ENCODE measurements at regions not wholly inside any gene's neighbourhood (a gene's known extent, or its start where the extent isn't known, plus 50 kb on each side); places are given as distances from the start of the nearest gene placed in this dataset.
"Not testable (repeated sequence)": the region's sequence is repeated elsewhere in the genome, so short reads cannot be mapped to it uniquely, and the experiment has no call there.

DNA sequence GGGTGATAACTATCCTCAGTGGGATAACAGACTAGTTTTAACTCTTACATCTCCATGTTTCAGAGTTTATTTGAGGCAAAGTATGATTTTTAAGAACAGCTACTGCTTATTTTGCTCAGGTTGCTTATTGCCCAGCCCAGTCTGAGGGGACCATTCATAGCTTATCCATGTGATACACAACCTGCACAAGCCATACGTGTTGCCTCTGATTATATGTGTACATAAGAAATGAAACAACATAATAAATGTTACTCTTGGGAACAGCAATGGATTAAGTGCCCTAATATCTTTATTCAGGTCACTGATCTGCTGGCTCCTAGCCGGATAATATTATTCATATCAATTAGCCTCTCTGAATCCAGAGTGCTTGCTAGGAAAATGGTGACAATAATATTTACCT, 236.2 kb downstream of the CGGBP1 start:
- no peaks in the 10 kb centered on the region for H3K36me3 ChIP-seq
- no peaks in the 10 kb centered on the region for H3K4me1 ChIP-seq (ENCODE audit: control insufficient read depth in 1 of 2, insufficient read depth in 1 of 2, low read depth in 1 of 2, low read length in 1 of 2)
- no peaks in the 10 kb centered on the region for H3K27me3 ChIP-seq
- H3K4me3 ChIP-seq (ENCODE audit: low read depth in 1 of 2, low read length in 1 of 2): no peak overlapping the region
- TF ChIP-seq, protein P1, sequence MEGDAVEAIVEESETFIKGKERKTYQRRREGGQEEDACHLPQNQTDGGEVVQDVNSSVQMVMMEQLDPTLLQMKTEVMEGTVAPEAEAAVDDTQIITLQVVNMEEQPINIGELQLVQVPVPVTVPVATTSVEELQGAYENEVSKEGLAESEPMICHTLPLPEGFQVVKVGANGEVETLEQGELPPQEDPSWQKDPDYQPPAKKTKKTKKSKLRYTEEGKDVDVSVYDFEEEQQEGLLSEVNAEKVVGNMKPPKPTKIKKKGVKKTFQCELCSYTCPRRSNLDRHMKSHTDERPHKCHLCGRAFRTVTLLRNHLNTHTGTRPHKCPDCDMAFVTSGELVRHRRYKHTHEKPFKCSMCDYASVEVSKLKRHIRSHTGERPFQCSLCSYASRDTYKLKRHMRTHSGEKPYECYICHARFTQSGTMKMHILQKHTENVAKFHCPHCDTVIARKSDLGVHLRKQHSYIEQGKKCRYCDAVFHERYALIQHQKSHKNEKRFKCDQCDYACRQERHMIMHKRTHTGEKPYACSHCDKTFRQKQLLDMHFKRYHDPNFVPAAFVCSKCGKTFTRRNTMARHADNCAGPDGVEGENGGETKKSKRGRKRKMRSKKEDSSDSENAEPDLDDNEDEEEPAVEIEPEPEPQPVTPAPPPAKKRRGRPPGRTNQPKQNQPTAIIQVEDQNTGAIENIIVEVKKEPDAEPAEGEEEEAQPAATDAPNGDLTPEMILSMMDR (IDR thresholded peaks at IDR 0.05): no peak
- H3K27ac ChIP-seq: no peak overlapping the region
- H3K9me3 ChIP-seq: no peaks in the 10 kb centered on the region

DNA sequence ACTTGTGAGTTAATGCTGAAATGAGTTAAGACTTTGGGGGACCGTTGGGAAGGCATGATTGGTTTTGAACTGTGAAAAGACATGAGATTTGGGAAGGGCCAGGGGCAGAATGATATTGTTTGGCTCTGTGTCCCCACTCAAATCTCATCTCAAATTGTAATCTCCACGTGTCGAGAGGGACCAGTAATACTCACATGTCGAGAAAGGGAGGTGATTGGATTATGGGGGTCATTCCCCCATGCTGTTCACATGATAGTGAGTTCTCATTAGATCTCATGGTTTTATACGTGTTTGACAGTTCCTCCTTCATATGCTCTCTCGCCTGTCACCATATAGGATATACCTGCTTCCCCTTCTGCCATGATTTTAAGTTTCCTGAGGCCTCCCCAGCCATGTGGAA, 245.3 kb downstream of the CGGBP1 start:
- H3K4me3 ChIP-seq (ENCODE audit: low read depth in 1 of 2, low read length in 1 of 2); H3K36me3 ChIP-seq; H3K27me3 ChIP-seq; H3K9me3 ChIP-seq; H3K4me1 ChIP-seq (ENCODE audit: control insufficient read depth in 1 of 2, insufficient read depth in 1 of 2, low read depth in 1 of 2, low read length in 1 of 2); H3K27ac ChIP-seq: not testable (repeated sequence)

DNA sequence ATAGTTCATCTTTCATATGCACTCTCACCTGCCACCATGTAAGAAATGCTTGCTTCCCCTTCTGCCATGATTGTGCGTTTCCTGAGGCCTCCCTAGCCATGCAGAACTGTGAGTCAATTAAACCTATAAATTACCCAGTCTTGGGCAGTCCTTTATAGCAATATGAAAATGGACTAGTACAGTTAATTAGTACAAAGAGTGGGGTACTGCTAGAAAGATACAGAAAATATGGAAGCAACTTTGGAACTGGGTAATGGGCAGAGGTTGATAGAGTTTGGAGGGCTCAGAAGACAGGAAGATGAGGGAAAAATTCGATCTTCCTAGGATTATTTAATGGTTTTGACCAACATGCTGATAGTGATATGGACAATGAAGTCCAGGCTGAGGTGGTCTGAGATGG, 246.9 kb downstream of the CGGBP1 start:
- no peaks in the 10 kb centered on the region for H3K9me3 ChIP-seq
- TF ChIP-seq, protein P1 (IDR thresholded peaks at IDR 0.05): no peak
- no peak overlapping the region for H3K4me3 ChIP-seq (ENCODE audit: low read depth in 1 of 2, low read length in 1 of 2)
- H3K27ac ChIP-seq: no peak overlapping the region
- H3K4me1 ChIP-seq (ENCODE audit: control insufficient read depth in 1 of 2, insufficient read depth in 1 of 2, low read depth in 1 of 2, low read length in 1 of 2): no peaks in the 10 kb centered on the region
- no peaks in the 10 kb centered on the region for H3K27me3 ChIP-seq
- no peaks in the 10 kb centered on the region for H3K36me3 ChIP-seq

DNA sequence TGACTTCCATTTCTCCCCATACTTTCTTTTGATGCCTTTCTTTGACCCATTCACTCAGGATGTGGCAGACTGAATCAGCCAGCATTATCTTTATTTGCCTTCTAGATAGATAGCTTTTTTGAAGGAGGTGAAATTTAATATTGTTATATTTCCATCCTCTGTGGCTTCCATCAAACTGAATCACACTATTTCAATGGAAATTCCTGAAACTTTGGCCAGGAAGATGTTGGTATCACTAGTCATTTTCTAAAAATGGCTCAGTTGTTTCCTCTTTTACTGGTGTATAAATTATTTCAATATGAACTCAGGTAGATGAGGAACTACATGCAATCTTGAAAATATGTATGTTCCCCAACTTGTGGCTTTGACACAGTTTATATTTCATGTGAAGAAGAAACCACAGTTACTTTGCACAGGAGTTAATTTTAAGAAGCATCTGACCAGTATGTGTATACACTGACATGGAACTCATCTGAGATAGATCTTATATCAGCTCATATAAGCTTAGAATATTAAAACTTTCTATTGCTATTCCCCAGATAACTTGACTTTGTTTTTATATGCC, 248.3 kb downstream of the CGGBP1 start:
- Histone ChIP-seq H3K9me3 (no peaks in the 10 kb centered on the region), H3K4me3 (ENCODE audit: low read depth in 1 of 2, low read length in 1 of 2) (no peak overlapping the region), H3K36me3 (no peaks in the 10 kb centered on the region), H3K27me3 (no peaks in the 10 kb centered on the region), H3K27ac (no peak overlapping the region), H3K4me1 (ENCODE audit: control insufficient read depth in 1 of 2, insufficient read depth in 1 of 2, low read depth in 1 of 2, low read length in 1 of 2) (no peaks in the 10 kb centered on the region)
- TF ChIP-seq, protein P1 (IDR thresholded peaks at IDR 0.05): no peak

DNA sequence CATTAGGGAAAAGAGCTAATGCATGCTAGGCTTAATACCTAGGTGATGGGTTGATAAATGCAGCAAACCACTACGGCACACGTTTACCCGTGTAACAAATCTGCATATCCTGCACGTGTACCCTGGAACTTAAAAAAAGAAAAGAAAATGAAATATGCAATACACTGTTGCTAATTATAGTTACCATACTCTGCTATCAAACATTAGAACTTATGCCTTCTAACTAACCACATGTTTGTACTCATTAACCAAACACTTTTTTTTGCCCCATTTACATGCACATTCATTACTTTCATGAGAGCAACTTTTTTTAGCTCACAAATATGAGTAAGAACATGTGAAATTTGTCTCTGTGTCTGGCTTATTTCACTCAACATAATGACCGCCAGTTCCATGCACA, 253.1 kb downstream of the CGGBP1 start:
- TF ChIP-seq, protein P1 (IDR thresholded peaks at IDR 0.05): no peak
- Histone ChIP-seq H3K27me3 (no peaks in the 10 kb centered on the region), H3K27ac (no peak overlapping the region), H3K36me3 (no peaks in the 10 kb centered on the region), H3K4me1 (ENCODE audit: control insufficient read depth in 1 of 2, insufficient read depth in 1 of 2, low read depth in 1 of 2, low read length in 1 of 2) (no peaks in the 10 kb centered on the region), H3K9me3 (no peaks in the 10 kb centered on the region), H3K4me3 (ENCODE audit: low read depth in 1 of 2, low read length in 1 of 2) (no peak overlapping the region)

DNA sequence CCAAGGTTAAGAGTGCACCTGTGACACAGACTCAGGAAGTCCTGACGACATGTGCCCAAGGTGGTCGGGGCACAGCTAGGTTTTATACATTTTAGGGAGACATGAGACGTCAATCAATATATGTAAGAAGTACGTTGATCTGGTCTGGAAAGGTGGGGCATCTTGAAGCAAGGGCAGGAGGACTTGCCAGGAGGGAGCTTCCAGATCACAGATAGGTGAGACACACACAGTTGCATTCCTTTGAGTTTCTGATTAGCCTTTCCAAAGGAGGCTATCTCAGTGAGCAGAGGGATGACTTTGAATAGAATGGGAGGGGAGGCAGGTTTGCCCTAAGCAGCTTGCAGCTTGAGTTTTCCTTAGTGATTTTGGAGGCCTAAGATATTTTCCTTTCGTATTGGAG, 257.4 kb downstream of the CGGBP1 start:
- Histone ChIP-seq H3K27me3 (no peaks in the 10 kb centered on the region), H3K36me3 (no peaks in the 10 kb centered on the region), H3K4me3 (ENCODE audit: low read depth in 1 of 2, low read length in 1 of 2) (no peak overlapping the region), H3K9me3 (no peaks in the 10 kb centered on the region), H3K27ac (no peak overlapping the region), H3K4me1 (ENCODE audit: control insufficient read depth in 1 of 2, insufficient read depth in 1 of 2, low read depth in 1 of 2, low read length in 1 of 2) (peaks cover 0 to 6% of the 10 kb centered on the region in 2 experiments)
- TF ChIP-seq, protein P1 (IDR thresholded peaks at IDR 0.05): no peak
